ENCODE measurements at regions not wholly inside any gene's neighbourhood (a gene's known extent, or its start where the extent isn't known, plus 50 kb on each side); places are given as distances from the start of the nearest gene placed in this dataset.

DNA sequence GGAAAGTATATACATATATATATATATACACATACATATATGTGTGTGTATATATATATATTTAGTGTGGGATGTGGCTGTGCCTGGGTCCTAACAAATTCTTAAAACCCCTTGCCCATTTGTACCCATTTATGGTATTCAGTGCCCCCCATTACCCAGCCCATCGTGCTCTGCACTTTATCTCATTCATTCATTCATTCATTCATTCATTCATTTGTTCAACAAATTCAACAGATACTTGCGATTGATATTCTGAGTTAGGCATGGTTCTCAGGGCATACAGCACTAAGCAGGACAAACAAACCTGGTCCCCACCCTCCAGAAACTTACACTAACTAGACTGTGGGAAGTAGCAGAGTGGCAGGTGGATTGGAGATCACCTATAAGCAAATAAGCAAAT lies 56.6 kb upstream of the LMO2 start:
- TF ChIP-seq, protein P1, sequence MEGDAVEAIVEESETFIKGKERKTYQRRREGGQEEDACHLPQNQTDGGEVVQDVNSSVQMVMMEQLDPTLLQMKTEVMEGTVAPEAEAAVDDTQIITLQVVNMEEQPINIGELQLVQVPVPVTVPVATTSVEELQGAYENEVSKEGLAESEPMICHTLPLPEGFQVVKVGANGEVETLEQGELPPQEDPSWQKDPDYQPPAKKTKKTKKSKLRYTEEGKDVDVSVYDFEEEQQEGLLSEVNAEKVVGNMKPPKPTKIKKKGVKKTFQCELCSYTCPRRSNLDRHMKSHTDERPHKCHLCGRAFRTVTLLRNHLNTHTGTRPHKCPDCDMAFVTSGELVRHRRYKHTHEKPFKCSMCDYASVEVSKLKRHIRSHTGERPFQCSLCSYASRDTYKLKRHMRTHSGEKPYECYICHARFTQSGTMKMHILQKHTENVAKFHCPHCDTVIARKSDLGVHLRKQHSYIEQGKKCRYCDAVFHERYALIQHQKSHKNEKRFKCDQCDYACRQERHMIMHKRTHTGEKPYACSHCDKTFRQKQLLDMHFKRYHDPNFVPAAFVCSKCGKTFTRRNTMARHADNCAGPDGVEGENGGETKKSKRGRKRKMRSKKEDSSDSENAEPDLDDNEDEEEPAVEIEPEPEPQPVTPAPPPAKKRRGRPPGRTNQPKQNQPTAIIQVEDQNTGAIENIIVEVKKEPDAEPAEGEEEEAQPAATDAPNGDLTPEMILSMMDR (IDR thresholded peaks at IDR 0.05; ENCODE audit: insufficient read depth, low read length): no peak
- no peak for TF ChIP-seq POLR2AphosphoS5 (IDR thresholded peaks at IDR 0.05; ENCODE audit: low read depth)

Data from HL-60 (cell line).